RWPE1 (cell line): ENCODE measurements at regions not wholly inside any gene's neighbourhood (a gene's known extent, or its start where the extent isn't known, plus 50 kb on each side); places are given as distances from the start of the nearest gene placed in this dataset.

ENCODE experiments used
- CTCF ChIA-PET: fragments of 350-600 bp; sonication (Branson Sonifier 250); formaldehyde crosslinking; extraction: SDS; loops from one replicate; lab custom pipeline; 2021; lab: Yijun Ruan, JAX
- POLR2A ChIA-PET: fragments of 400-600 bp; formaldehyde crosslinking; extraction: SDS; loops from one replicate; lab custom pipeline; 2020; ENCODE audit warnings: antibody characterized with exemption; ENCODE audit not compliant: low non-redundant PET; lab: Yijun Ruan, JAX
- DNase-seq: peaks from one replicate; pipeline ENCODE4 v3.0.0; 2012; ENCODE audit warnings: low spot score
- H3K27ac ChIP-seq: fragments of 450-650 bp; 2 replicates; pipeline ENCODE4 v1.5.1; 2017
- TF ChIP-seq, protein P1 (sequence below): fragments of 450-650 bp; conservative IDR thresholded peaks from 2 replicates; pipeline ENCODE4 v1.5.1; 2017; ENCODE audit warnings: low read depth, mild to moderate bottlenecking

DNA sequence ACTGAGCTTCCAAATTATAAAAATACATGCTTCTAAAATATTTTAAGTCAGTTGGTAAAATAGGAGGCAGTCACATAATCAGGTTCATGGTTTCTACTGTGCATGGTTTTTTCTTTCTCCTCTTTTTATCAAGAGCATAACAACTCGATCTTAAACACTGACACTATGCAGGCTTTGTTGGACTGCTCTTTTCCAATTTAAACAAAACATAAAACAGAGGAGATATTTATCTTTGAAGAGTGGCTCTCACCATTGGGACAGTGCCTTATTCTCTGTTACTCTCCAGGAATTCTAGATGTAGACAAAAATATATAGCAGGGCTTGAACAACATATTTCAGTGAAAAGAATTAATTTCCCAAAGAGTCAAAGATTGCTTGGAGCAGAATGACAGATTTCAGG, 883.5 kb upstream of the ADGRL2 start:
- TF ChIP-seq, protein P1, sequence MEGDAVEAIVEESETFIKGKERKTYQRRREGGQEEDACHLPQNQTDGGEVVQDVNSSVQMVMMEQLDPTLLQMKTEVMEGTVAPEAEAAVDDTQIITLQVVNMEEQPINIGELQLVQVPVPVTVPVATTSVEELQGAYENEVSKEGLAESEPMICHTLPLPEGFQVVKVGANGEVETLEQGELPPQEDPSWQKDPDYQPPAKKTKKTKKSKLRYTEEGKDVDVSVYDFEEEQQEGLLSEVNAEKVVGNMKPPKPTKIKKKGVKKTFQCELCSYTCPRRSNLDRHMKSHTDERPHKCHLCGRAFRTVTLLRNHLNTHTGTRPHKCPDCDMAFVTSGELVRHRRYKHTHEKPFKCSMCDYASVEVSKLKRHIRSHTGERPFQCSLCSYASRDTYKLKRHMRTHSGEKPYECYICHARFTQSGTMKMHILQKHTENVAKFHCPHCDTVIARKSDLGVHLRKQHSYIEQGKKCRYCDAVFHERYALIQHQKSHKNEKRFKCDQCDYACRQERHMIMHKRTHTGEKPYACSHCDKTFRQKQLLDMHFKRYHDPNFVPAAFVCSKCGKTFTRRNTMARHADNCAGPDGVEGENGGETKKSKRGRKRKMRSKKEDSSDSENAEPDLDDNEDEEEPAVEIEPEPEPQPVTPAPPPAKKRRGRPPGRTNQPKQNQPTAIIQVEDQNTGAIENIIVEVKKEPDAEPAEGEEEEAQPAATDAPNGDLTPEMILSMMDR = no peak
- CTCF ChIA-PET = interaction anchor here (0.5 kb wide), 1 partner anchor 321 kb away, joined by 3 read pairs; no protein-coding TSS in a partner anchor
- no peak overlapping the region for H3K27ac ChIP-seq
- POLR2A ChIA-PET = no interaction called here
- no peak for DNase-seq

GRCh38 chr1:80915491-80915890, 885.2 kb upstream of the ADGRL2 start:
- no peak overlapping the region for H3K27ac ChIP-seq
- DNase-seq = no peak
- CTCF ChIA-PET = no interaction called here
- TF ChIP-seq, protein P1 = no peak
- POLR2A ChIA-PET = no interaction called here

GRCh38 chr1:80910426-80910825, 890.3 kb upstream of the ADGRL2 start:
- ChIA-PET POLR2A (no interaction called here), CTCF (no interaction called here)

DNA sequence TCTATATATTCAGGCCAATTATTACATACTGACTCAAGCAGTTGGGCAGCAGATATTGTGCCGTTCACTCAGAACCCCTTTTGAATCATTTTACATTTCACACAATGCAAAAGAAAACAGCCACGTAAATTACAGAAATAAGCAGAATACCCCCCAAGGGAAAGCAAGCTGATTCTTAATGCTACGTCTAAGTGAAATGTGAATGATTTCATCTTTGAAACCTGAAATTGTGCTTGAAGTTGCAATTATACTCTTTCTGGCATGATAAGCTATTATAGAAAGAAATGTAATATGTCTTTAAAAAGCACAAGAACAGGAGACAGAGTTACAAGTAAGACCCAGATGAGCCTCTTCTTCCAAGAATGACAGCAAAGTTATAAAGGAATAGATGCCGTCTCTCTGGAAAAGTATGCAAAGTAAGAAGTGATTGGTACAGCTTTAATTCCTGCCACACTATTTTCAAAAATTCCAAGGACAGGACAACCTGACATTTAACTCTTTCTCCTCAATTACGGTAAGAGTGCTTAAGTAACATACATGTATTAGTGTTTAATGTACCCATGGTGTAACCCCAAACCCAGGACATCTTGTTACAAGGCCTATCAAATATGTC, 891.5 kb upstream of the ADGRL2 start:
- no peak overlapping the region for H3K27ac ChIP-seq
- TF ChIP-seq, protein P1 = no peak
- DNase-seq = no peak
- ChIA-PET POLR2A (no interaction called here), CTCF (no interaction called here)

More at GRCh38 chr1:80910426-80910825, 890.3 kb upstream of the ADGRL2 start:
- TF ChIP-seq, protein P1 = no peak
- no peak for DNase-seq
- H3K27ac ChIP-seq = no peak overlapping the region

GRCh38 chr1:80896781-80897356, 903.9 kb upstream of the ADGRL2 start:
- TF ChIP-seq, protein P1 = no peak
- POLR2A ChIA-PET = no interaction called here
- H3K27ac ChIP-seq = no peak overlapping the region
- CTCF ChIA-PET = no interaction called here
- no peak for DNase-seq

DNA sequence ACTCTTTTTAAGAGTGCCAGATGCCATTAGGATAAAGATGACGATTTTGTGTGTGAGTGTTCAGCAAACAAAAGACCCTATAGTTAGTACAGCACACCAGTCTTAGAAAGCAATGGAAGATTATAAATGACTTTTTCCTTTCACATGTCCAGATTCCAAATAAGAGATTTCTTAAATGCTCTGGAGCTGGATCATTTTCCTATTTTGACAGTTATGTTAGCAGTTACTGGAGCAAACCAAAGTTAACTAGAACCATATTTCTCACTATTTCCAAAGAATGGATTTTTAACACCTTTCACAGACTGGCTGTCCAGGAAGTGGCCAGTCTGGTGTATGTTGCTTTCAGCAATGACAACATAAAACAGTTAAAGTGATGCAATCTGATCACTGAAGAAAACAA, 905.8 kb upstream of the ADGRL2 start:
- ChIA-PET CTCF (no interaction called here), POLR2A (no interaction called here)
- no peak for DNase-seq
- no peak overlapping the region for H3K27ac ChIP-seq
- TF ChIP-seq, protein P1 = no peak
